Upper lobe of right lung (tissue), 1 donor: ENCODE measurements at regions not wholly inside any gene's neighbourhood (a gene's known extent, or its start where the extent isn't known, plus 50 kb on each side); places are given as distances from the start of the nearest gene placed in this dataset.

Experiments
- ATAC-seq: fragments of 200-7000 bp; cut with Tn5 transposase; one replicate; pipeline ENCODE4 v1.9.1; 2020; ENCODE audit warnings: mild to moderate bottlenecking, moderate library complexity
- DNase-seq: peaks from one replicate; pipeline ENCODE4 v3.0.0-alpha.2; 2020
- H3K27ac ChIP-seq: fragments of 200-600 bp; one replicate; pipeline ENCODE4 v1.8.0; 2022
- H3K27me3 ChIP-seq: fragments of 200-600 bp; one replicate; pipeline ENCODE4 v1.8.0; 2022; ENCODE audit warnings: mild to moderate bottlenecking
- H3K36me3 ChIP-seq: fragments of 200-600 bp; one replicate; pipeline ENCODE4 v1.8.0; 2022
- H3K4me1 ChIP-seq: fragments of 200-600 bp; one replicate; pipeline ENCODE4 v1.8.0; 2022
- H3K4me3 ChIP-seq: fragments of 200-600 bp; one replicate; pipeline ENCODE4 v1.8.0; 2022; ENCODE audit warnings: mild to moderate bottlenecking
- H3K9me3 ChIP-seq: fragments of 200-600 bp; one replicate; pipeline ENCODE4 v1.8.0; 2022
- intact Hi-C: fragments of 100-400 bp; cut with DNase I; formaldehyde crosslinking; loops from one replicate; pipeline ENCODE4 v1.11.0; 2022
- TF ChIP-seq, protein P1 (sequence below): fragments of 200-600 bp; IDR thresholded peaks from one replicate; pipeline ENCODE4 v1.8.0; 2022; ENCODE audit warnings: antibody characterized with exemption
- donor health status: DM: no; HTN: yes; CAD: no; lungs with severe emphysema.

DNA sequence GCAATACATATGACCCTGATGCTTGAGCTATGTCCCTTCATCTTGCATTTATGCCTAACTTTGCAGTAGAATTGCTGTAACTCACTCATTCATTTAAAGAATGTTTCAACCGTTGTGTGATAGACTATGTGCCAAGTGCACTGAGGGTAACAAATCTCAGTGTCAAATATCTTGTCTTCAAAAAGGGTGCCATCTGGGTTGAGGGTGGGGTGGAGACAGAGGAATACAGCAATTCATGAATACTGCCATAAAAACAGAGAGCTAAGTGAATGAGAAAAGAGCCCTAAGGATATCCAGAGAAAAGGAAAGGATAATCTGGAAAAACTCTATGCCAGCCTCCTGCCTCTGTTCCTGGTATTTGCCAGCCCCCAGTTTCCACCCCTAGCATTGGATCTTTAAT, 1534.4 kb upstream of the PIK3C3 start:
- ATAC-seq, result no peak
- Histone ChIP-seq H3K4me3 (no peak overlapping the region), H3K4me1 (no peaks in the 10 kb centered on the region), H3K27ac (no peak overlapping the region), H3K9me3 (no peaks in the 10 kb centered on the region), H3K27me3 (no peaks in the 10 kb centered on the region), H3K36me3 (no peaks in the 10 kb centered on the region)
- intact Hi-C loops, result no loop called here
- no peak for DNase-seq
- TF ChIP-seq, protein P1, sequence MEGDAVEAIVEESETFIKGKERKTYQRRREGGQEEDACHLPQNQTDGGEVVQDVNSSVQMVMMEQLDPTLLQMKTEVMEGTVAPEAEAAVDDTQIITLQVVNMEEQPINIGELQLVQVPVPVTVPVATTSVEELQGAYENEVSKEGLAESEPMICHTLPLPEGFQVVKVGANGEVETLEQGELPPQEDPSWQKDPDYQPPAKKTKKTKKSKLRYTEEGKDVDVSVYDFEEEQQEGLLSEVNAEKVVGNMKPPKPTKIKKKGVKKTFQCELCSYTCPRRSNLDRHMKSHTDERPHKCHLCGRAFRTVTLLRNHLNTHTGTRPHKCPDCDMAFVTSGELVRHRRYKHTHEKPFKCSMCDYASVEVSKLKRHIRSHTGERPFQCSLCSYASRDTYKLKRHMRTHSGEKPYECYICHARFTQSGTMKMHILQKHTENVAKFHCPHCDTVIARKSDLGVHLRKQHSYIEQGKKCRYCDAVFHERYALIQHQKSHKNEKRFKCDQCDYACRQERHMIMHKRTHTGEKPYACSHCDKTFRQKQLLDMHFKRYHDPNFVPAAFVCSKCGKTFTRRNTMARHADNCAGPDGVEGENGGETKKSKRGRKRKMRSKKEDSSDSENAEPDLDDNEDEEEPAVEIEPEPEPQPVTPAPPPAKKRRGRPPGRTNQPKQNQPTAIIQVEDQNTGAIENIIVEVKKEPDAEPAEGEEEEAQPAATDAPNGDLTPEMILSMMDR, result no peak

DNA sequence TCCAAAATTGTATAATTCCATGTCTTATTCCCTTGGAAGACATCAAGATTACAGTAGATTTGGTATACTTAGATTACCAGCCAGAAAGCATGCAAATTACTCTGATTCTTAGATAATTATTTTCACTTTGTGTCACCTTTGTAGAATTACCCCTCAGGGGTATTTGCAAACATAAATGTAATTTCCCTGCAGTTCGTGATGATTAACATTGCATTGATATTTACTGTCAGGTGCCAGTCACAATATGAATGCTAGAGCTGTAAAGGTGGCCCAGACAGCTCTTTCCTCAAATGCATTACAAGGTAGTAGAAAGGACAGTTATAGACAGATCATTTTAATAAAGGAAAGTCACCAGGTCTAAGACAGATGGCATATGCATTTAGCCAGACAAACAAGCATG, 1537.5 kb upstream of the PIK3C3 start:
- intact Hi-C loops, result no loop called here
- ATAC-seq, result no peak
- Histone ChIP-seq H3K27me3 (no peaks in the 10 kb centered on the region), H3K4me1 (no peaks in the 10 kb centered on the region), H3K4me3 (no peak overlapping the region), H3K27ac (no peak overlapping the region), H3K36me3 (no peaks in the 10 kb centered on the region), H3K9me3 (no peaks in the 10 kb centered on the region)
- no peak for DNase-seq
- TF ChIP-seq, protein P1, result no peak

- ATAC-seq (no peak), DNase-seq (no peak)
- intact Hi-C loops, result no loop called here
- TF ChIP-seq, protein P1, result no peak
- Histone ChIP-seq H3K36me3 (no peaks in the 10 kb centered on the region), H3K9me3 (no peaks in the 10 kb centered on the region), H3K27ac (no peak overlapping the region), H3K4me1 (no peaks in the 10 kb centered on the region), H3K4me3 (no peak overlapping the region), H3K27me3 (no peaks in the 10 kb centered on the region)
Measured at GRCh38 chr18:40415821-40416220, 1539.2 kb upstream of the PIK3C3 start.

DNA sequence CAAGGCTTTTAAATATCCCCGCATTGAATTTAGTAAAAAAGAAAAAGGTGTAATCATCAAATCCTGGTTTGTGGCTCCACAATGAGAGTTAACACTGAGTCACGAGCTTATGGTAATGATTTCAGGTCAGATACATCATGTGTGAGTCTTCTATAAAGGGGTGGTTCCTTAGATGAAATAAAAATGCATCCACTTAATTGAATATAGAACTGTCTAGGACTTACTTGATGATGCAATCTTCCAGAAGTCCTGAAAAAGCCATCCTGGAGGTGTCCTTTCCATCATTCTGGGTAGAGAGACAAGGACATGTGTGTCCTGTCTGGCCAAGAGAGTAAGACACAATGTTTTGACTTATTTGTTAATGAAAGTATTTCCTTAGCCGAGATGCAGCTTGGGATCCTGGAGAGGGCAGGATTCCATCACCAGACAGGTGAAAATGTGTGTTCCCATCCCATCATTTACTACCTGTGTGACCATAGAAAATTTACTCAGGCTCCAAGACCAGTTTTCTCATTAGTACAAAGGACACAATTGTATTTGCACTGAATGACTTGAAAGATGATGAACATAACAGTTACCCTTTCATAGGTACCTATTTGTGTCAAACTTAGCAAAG, 1539.8 kb upstream of the PIK3C3 start:
- H3K27ac ChIP-seq, result no peak overlapping the region
- DNase-seq, result no peak
- no peaks in the 10 kb centered on the region for H3K9me3 ChIP-seq
- no peak for ATAC-seq
- TF ChIP-seq, protein P1, result no peak
- H3K4me3 ChIP-seq, result no peak overlapping the region
- no peaks in the 10 kb centered on the region for H3K4me1 ChIP-seq
- no peaks in the 10 kb centered on the region for H3K27me3 ChIP-seq
- intact Hi-C loops, result no loop called here
- H3K36me3 ChIP-seq, result no peaks in the 10 kb centered on the region

GRCh38 chr18:40414155-40414754, 1540.8 kb upstream of the PIK3C3 start:
- H3K9me3 ChIP-seq, result no peaks in the 10 kb centered on the region
- no peak for DNase-seq
- H3K4me3 ChIP-seq, result no peak overlapping the region

More at GRCh38 chr18:40414155-40414754, 1540.8 kb upstream of the PIK3C3 start:
- H3K27me3 ChIP-seq, result no peaks in the 10 kb centered on the region
- intact Hi-C loops, result no loop called here
- no peaks in the 10 kb centered on the region for H3K4me1 ChIP-seq
- TF ChIP-seq, protein P1, result no peak
- H3K27ac ChIP-seq, result no peak overlapping the region
- no peaks in the 10 kb centered on the region for H3K36me3 ChIP-seq
- no peak for ATAC-seq
